ENCODE measurements at regions not wholly inside any gene's neighbourhood (a gene's known extent, or its start where the extent isn't known, plus 50 kb on each side); places are given as distances from the start of the nearest gene placed in this dataset.

- 75 to 79% methylated on average over 3 of the region's 3 CpGs for WGBS, 2 donors
- TF ChIP-seq CTCF (IDR thresholded peaks at IDR 0.05): no peak
- Histone ChIP-seq H3K27ac (no peak overlapping the region), H3K4me3 (no peak overlapping the region), H3K27me3 (no peaks in the 10 kb centered on the region), H3K36me3 (no peaks in the 10 kb centered on the region), H3K4me1 (no peaks in the 10 kb centered on the region), H3K9me3 (peaks cover 0 to 3% (median 0%) of the 10 kb centered on the region in 11 donors)
- ATAC-seq (no peak), DNase-seq (no peak)
- intact Hi-C loops (cut with DNase I): no loop called here
These were observed 304.4 kb downstream of the AASDHPPT start for GRCh38 chr11:106381895-106382294.

- no peaks in the 10 kb centered on the region for H3K36me3 ChIP-seq
- no peak for TF ChIP-seq CTCF (IDR thresholded peaks at IDR 0.05)
- DNase-seq (no peak), ATAC-seq (no peak)
- 80% methylated on average over 2 of the region's 2 CpGs for WGBS, 2 donors
- H3K27me3 ChIP-seq: no peaks in the 10 kb centered on the region
- H3K27ac ChIP-seq: no peak overlapping the region
- no peak overlapping the region for H3K4me3 ChIP-seq
- H3K4me1 ChIP-seq: no peaks in the 10 kb centered on the region
- peaks cover 0 to 7% (median 0%) of the 10 kb centered on the region in 11 donors for H3K9me3 ChIP-seq
- intact Hi-C loops (cut with DNase I): no loop called here
These were observed 307.0 kb downstream of the AASDHPPT start for GRCh38 chr11:106384429-106384828.

- no peaks in the 10 kb centered on the region for H3K27me3 ChIP-seq
- ATAC-seq (no peak), DNase-seq (no peak)
- H3K9me3 ChIP-seq: peaks cover 0 to 9% (median 0%) of the 10 kb centered on the region in 11 donors
- H3K4me3 ChIP-seq: no peak overlapping the region
- H3K4me1 ChIP-seq: no peaks in the 10 kb centered on the region
- no peak for TF ChIP-seq CTCF (IDR thresholded peaks at IDR 0.05)
- no peaks in the 10 kb centered on the region for H3K36me3 ChIP-seq
- no peak overlapping the region for H3K27ac ChIP-seq
- WGBS, 2 donors: 81 to 88% methylated on average over 2 of the region's 2 CpGs
- intact Hi-C loops (cut with DNase I): no loop called here
These were observed 309.1 kb downstream of the AASDHPPT start for GRCh38 chr11:106386519-106386918.

GRCh38 chr11:106389101-106389500 is 311.6 kb downstream of the AASDHPPT start:
- H3K27me3 ChIP-seq: no peaks in the 10 kb centered on the region
- no peaks in the 10 kb centered on the region for H3K4me1 ChIP-seq
- H3K36me3 ChIP-seq: no peaks in the 10 kb centered on the region
- no peak overlapping the region for H3K4me3 ChIP-seq
- peaks cover 0 to 9% (median 0%) of the 10 kb centered on the region in 11 donors for H3K9me3 ChIP-seq
- ATAC-seq (no peak), DNase-seq (no peak)
- intact Hi-C loops (cut with DNase I): no loop called here
- H3K27ac ChIP-seq: no peak overlapping the region
- TF ChIP-seq CTCF (IDR thresholded peaks at IDR 0.05): no peak

GRCh38 chr11:106390078-106390477 is 312.6 kb downstream of the AASDHPPT start:
- peaks cover 0 to 9% (median 0%) of the 10 kb centered on the region in 11 donors for H3K9me3 ChIP-seq
- H3K4me3 ChIP-seq: no peak overlapping the region
- H3K36me3 ChIP-seq: no peaks in the 10 kb centered on the region
- H3K27me3 ChIP-seq: no peaks in the 10 kb centered on the region
- no peaks in the 10 kb centered on the region for H3K4me1 ChIP-seq
- H3K27ac ChIP-seq: no peak overlapping the region
- ATAC-seq (no peak), DNase-seq (no peak)
- WGBS, 2 donors: 76 to 80% methylated on average over 3 of the region's 3 CpGs
- intact Hi-C loops (cut with DNase I): no loop called here
- no peak for TF ChIP-seq CTCF (IDR thresholded peaks at IDR 0.05)
